Tibial nerve (tissue), 4 donors: ENCODE measurements at regions not wholly inside any gene's neighbourhood (a gene's known extent, or its start where the extent isn't known, plus 50 kb on each side); places are given as distances from the start of the nearest gene placed in this dataset.

Experiments
- EP300 ChIP-seq, 2 donors: sonication (generic); formaldehyde crosslinking; IDR thresholded peaks; one replicate each; pipeline ENCODE4 v1.6.1; 2017; ENCODE audit warnings: antibody characterized with exemption in 2 of 2, mild to moderate bottlenecking in 1 of 2
- POLR2A ChIP-seq, 2 donors: fragments of 450-650 bp; IDR thresholded peaks; one replicate each; pipeline ENCODE4 v1.6.1; 2017; ENCODE audit warnings: antibody characterized with exemption in 2 of 2, mild to moderate bottlenecking in 2 of 2, moderate library complexity in 2 of 2
- TF ChIP-seq, protein P1 (sequence below), 5 experiments: fragments of 200-600 bp in 3 of 5; fragments of 450-650 bp in 2 of 5; sonication (generic) in 3 of 5; IDR thresholded peaks; one replicate each; pipeline ENCODE4 v1.5.1; 2016 to 2019; ENCODE audit warnings: antibody characterized with exemption in 5 of 5, mild to moderate bottlenecking in 3 of 5, moderate library complexity in 2 of 5

DNA sequence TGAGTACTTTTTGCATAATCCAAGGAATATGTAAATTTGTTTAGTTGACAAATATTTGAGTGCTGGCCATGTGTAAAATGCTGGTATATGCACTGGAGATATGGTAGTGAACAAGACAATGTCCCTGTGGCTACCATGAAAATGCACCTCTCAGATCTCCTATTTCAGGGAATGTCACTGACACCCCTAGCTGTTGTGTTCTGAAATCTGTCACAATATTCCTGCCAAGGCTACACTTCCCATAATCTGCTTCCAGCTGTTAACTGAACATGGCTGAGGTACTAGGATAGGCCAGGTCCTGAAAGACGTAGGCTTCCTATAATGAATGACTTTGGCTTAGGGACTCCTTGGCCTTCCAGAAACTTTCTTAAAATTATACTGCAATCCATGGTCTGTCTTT lies 197.8 kb downstream of the ZNF648 start:
- TF ChIP-seq POLR2A (IDR thresholded peaks at IDR 0.05) = no peak
- TF ChIP-seq, protein P1, sequence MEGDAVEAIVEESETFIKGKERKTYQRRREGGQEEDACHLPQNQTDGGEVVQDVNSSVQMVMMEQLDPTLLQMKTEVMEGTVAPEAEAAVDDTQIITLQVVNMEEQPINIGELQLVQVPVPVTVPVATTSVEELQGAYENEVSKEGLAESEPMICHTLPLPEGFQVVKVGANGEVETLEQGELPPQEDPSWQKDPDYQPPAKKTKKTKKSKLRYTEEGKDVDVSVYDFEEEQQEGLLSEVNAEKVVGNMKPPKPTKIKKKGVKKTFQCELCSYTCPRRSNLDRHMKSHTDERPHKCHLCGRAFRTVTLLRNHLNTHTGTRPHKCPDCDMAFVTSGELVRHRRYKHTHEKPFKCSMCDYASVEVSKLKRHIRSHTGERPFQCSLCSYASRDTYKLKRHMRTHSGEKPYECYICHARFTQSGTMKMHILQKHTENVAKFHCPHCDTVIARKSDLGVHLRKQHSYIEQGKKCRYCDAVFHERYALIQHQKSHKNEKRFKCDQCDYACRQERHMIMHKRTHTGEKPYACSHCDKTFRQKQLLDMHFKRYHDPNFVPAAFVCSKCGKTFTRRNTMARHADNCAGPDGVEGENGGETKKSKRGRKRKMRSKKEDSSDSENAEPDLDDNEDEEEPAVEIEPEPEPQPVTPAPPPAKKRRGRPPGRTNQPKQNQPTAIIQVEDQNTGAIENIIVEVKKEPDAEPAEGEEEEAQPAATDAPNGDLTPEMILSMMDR (IDR thresholded peaks at IDR 0.05) = no peak
- TF ChIP-seq EP300 (IDR thresholded peaks at IDR 0.05) = no peak
